NOMO-1 treated with dmso at 0.1 percent for 144 hours (cell line): ENCODE measurements at regions not wholly inside any gene's neighbourhood (a gene's known extent, or its start where the extent isn't known, plus 50 kb on each side); places are given as distances from the start of the nearest gene placed in this dataset.

Experiments used
- DNase-seq: peaks from one replicate; lab custom pipeline; 2025; ENCODE audit not compliant: unreplicated experiment; lab: John Stamatoyannopoulos, UW

GRCh38 chr2:14297340-14297739 is 335.2 kb upstream of the LRATD1 start:
- no peak for DNase-seq

DNA sequence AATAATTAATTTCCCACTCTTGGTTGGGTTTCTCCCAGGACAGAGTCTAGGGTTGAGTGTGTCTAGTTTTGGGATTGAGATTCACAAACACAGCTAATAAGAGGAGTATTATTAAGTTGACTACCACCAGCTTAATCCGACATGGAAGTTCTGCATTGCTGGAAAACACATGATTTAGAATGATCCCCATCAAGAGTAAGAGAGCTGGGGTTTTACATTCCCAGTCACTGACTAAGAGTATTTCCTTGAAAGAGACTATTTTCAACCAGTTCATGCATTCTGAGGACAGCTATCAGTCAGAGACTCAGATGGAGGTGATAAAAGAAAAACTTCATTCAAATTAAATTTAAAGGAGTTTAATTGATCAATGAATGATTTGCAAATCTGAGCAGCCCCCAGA is 334.6 kb upstream of the LRATD1 start:
- DNase-seq, result no peak

DNA sequence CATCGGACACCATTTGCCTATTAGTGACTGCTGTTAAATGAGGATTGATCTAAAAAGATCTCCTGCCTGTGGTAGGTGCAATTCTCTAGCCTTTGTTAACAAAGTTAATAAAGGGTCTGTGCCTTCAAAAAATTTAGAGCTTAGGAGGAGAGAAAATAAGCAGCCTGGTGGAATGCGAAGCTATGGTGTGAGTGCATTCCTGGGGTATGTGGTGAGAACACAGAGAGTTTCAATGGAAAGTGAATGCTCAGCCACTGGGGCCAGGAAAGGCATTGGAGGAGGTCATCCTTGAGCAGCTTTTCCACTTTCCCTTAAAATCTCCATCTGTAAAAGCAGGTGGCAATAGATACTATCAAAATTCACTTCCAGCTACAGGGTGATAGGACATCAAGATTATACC is 331.2 kb upstream of the LRATD1 start:
- no peak for DNase-seq

DNA sequence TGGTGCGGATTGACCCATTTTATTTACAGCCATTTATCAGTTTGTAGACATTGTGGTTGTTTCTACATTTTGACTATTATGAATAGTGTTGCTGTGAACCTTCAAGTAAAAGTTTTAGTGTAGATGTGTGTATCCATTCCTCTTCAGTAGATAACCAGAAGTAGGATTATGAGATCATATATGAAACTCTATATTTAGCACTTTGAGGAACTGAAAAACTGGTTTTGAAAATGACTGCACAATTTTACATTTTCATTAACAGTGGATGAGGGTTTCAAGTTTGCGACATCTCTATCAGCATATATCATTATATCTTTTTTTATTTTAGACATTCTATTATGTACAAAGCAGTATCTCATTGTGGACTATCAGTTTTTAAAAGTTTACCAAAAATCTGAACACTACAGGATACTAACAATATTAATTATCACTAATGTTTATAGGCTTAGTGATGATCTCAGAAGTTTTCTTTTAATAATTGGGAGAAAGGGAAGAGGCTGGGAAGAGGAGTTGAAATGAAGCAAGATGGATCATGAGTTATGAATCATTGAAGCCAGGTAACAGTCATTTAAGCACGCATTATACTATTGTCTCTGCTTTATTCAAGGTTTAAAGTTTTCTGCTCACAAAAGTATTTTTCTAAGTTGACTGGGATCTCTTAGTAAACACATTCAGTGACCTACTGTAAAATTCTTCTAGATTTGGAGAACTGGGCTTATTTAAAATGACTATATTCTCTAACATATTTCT is 329.0 kb upstream of the LRATD1 start:
- no peak for DNase-seq

GRCh38 chr2:14304326-14304725 is 328.2 kb upstream of the LRATD1 start:
- DNase-seq, result no peak

GRCh38 chr2:14306268-14306861 is 326.2 kb upstream of the LRATD1 start:
- no peak for DNase-seq

GRCh38 chr2:14313341-14313740 is 319.2 kb upstream of the LRATD1 start:
- no peak for DNase-seq

DNA sequence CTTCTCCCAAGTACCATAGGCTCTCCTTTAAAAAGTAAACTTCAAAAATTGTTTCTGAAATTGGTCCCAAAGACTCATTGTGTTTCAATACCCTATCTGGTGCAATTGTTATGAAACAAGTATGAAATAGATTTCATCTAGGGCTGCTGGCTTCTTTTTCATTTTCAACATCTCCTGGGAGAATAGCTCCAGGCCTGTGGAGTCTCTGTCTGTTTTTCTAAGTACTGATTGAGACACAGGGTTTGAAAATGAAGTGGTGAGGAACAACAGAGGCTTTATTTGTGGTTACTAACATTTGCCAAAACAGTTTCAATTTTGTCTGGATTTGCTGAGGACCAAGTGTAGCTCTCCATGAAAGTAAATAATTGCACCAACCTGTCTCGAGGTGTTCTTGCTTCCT is 315.9 kb upstream of the LRATD1 start:
- no peak for DNase-seq

DNA sequence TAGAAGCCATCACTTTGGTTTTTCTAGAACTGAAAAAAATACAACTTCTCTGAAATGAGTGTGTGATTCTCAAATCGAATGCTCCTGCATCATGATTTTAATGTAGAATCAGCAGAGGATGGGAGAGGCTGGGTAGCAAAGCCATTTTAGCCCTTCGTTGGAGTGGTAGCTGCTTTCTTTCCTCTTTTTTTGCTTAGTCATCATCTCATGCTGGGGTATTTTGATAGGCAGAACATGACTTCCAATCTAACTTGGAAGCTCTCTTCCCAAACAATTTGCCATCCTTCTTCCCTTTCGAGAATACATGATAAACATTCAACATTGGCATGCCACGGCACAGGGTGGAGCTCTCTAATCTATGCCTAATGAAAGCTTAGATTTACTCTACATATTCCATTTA is 311.2 kb upstream of the LRATD1 start:
- no peak for DNase-seq

- no peak for DNase-seq
These were observed 310.2 kb upstream of the LRATD1 start for GRCh38 chr2:14322306-14322705.

DNA sequence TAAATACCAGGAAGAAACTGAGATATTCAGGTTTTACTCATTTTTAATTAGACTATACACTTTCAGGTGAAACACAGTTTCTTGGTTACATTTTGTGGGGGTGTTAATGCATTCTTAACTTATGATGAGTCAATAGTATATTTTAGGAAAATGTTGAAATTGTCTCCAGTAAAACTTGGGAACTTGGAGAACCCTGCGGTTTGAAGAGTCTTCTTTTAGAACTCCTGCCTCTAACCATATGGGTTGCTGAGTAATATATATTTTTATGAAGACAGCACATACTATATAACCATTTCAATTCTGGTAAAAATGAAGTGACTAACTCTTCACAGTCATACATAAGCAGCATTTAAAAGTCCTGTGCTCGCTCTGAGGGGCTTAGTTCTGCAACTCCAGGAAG is 308.2 kb upstream of the LRATD1 start:
- DNase-seq, result no peak

- no peak for DNase-seq
These were observed 301.6 kb upstream of the LRATD1 start for GRCh38 chr2:14330884-14331283.

- no peak for DNase-seq
These were observed 295.6 kb upstream of the LRATD1 start for GRCh38 chr2:14336759-14337382.

DNA sequence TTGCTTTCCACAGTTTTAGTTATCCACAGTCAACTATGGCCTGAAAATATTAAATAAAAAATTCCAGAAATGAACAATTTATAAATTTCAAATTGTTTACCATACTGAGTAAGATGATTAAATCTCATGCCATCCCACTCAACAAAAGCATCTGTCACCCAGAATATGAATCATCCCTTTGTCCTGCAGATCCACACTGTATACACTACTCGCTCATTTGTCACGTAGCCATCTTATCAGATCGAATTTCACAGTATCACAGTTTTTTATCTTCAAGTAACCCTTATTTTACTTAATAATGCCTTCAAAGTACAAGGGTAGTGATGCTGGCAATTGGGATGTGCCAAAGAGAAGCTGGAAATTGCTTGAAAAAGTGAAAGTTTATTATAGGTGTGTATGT is 291.8 kb upstream of the LRATD1 start:
- DNase-seq, result no peak

GRCh38 chr2:14342313-14342712 is 290.2 kb upstream of the LRATD1 start:
- no peak for DNase-seq

GRCh38 chr2:14344355-14344754 is 288.2 kb upstream of the LRATD1 start:
- no peak for DNase-seq

GRCh38 chr2:14348247-14348646 is 284.3 kb upstream of the LRATD1 start:
- no peak for DNase-seq

DNA sequence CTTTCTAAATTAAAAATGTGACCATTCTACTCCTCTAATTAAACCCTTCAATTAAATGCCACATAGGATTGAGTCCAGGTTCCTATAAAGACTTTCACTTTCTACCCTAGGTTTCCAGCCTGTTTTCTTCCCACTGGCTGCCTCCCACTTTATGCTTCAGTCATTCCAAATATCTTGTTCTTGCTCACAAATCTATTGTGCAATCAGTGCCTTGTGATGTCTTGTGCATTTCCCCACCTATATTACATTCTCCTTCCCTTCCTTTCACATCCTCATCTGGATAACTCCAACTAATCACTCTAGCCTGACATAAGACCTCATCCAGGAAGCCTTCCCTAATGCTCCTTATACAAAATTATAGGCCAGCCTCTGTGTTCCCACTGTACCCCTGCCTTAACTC is 281.7 kb upstream of the LRATD1 start:
- no peak for DNase-seq

- no peak for DNase-seq
These were observed 280.4 kb upstream of the LRATD1 start for GRCh38 chr2:14352067-14352466.

GRCh38 chr2:14354231-14354630 is 278.3 kb upstream of the LRATD1 start:
- no peak for DNase-seq

DNA sequence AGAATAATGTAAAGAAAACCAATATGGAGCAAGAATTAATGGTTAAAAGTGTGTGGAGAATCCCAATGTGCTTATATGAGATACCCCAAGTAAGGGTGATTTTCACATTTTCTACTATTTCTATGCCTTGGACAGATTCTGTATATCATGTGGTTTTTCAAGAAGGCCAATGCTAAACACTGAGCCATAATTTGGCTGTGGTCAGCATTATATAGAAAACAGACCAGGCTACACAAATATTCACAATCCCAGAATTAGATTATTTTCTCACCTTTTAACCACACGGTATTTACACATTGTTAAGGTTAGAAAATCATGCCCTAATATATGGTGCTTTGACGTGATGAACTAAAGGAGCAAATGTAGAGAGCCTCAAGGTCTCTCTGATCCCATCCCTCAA is 277.4 kb upstream of the LRATD1 start:
- no peak for DNase-seq

- no peak for DNase-seq
These were observed 274.2 kb upstream of the LRATD1 start for GRCh38 chr2:14358339-14358738.

GRCh38 chr2:14358774-14359173 is 273.7 kb upstream of the LRATD1 start:
- DNase-seq, result no peak
